ENCODE measurements at regions not wholly inside any gene's neighbourhood (a gene's known extent, or its start where the extent isn't known, plus 50 kb on each side); places are given as distances from the start of the nearest gene placed in this dataset.

- Histone ChIP-seq H3K27me3 (replicated peaks) (no peaks in the 10 kb centered on the region), H3K27ac (no peak overlapping the region), H3K4me3 (ENCODE audit: low read depth, low read length) (no peak overlapping the region), H3K36me3 (replicated peaks) (no peaks in the 10 kb centered on the region)
- TF ChIP-seq, protein P1, sequence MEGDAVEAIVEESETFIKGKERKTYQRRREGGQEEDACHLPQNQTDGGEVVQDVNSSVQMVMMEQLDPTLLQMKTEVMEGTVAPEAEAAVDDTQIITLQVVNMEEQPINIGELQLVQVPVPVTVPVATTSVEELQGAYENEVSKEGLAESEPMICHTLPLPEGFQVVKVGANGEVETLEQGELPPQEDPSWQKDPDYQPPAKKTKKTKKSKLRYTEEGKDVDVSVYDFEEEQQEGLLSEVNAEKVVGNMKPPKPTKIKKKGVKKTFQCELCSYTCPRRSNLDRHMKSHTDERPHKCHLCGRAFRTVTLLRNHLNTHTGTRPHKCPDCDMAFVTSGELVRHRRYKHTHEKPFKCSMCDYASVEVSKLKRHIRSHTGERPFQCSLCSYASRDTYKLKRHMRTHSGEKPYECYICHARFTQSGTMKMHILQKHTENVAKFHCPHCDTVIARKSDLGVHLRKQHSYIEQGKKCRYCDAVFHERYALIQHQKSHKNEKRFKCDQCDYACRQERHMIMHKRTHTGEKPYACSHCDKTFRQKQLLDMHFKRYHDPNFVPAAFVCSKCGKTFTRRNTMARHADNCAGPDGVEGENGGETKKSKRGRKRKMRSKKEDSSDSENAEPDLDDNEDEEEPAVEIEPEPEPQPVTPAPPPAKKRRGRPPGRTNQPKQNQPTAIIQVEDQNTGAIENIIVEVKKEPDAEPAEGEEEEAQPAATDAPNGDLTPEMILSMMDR (IDR thresholded peaks at IDR 0.05; ENCODE audit: low read depth, low read length, missing control alignments) = no peak
- in situ Hi-C loops (cut with HindIII; ENCODE audit: low pct_ligation_motif_present, low sequenced_read_pairs) = no loop called here
- DNase-seq = no peak
These were observed 64.0 kb upstream of the SNX9 start for GRCh38 chr6:157759028-157759427.

- TF ChIP-seq, protein P1 (IDR thresholded peaks at IDR 0.05; ENCODE audit: low read depth, low read length, missing control alignments) = no peak
- Histone ChIP-seq H3K27me3 (replicated peaks) (no peaks in the 10 kb centered on the region), H3K36me3 (replicated peaks) (no peaks in the 10 kb centered on the region), H3K4me3 (ENCODE audit: low read depth, low read length) (no peak overlapping the region), H3K27ac (peak overlapping the region; percentile 93)
- DNase-seq = no peak
- in situ Hi-C loops (cut with HindIII; ENCODE audit: low pct_ligation_motif_present, low sequenced_read_pairs) = no loop called here
These were observed 62.9 kb upstream of the SNX9 start for GRCh38 chr6:157760137-157760536.

DNA sequence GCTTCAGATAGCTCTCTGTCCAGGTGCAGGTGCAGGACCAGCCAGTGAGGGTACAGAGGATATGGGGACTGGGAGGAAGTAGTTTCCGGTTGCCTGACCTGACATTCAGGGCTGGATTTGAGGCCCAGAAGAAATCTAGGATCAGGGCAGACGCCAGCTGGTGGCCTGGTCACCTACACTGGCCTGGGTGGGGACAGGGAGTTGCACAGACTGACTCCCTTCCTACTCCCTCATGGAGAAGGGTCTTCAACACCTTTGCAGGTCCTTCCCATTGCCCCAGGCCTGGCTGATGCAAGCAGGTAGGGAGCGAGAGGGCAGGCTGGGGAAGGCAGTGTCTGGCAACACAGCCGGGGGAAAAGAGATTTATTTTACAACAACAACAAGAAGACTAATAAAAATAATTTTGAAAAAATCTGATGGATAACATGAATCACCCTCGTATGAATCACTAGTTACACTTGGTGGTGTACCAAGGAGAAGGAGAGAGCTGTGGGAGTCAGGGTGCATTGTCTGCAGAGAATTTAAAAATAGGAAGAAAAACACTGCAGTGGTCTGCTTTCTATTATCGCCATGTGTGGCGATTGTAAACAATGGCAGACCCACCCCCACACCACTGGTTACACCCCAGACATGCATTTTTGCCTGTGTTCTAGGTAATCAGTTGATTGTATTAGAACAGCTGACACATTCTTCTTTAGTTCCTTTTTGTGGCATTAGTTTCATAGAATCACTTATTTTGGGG, 62.3 kb upstream of the SNX9 start:
- DNase-seq = peak; percentile 80
- Histone ChIP-seq H3K4me3 (ENCODE audit: low read depth, low read length) (peak overlapping the region; percentile 16), H3K27ac (peak overlapping the region; percentile 93), H3K36me3 (replicated peaks) (no peaks in the 10 kb centered on the region), H3K27me3 (replicated peaks) (no peaks in the 10 kb centered on the region)
- in situ Hi-C loops (cut with HindIII; ENCODE audit: low pct_ligation_motif_present, low sequenced_read_pairs) = no loop called here
- TF ChIP-seq, protein P1 (IDR thresholded peaks at IDR 0.05; ENCODE audit: low read depth, low read length, missing control alignments) = no peak

DNA sequence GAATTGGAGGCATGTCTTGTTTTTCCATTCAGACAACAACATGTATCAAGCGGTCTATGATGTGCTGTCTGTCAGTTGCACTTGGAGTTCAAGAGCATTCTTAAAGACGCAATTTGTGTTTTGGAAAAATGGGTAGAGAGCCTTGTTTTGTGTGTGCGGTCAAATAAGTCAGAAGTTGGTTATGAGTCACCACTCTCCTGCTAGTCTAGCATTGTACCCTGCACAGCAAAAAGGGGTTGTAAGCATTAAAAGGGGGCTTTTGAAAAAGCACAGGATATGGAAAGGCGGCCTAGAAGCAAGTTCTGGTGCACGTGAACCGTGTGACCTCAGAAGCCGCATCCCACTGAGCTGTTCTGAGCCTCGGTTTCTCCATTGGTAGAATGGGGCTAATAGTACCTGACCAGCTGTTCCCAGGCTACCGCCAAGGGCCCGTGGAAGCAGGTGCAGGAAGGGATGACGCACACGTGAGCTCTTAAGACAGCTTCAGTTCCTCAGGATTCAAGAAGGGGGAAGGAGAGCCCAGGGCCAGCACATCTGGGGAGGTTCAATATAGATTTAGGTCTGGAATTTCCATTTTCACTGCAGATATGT, 61.6 kb upstream of the SNX9 start:
- Histone ChIP-seq H3K36me3 (replicated peaks) (no peaks in the 10 kb centered on the region), H3K27ac (peak overlapping the region; percentile 93), H3K27me3 (replicated peaks) (no peaks in the 10 kb centered on the region), H3K4me3 (ENCODE audit: low read depth, low read length) (peak overlapping the region; percentile 16)
- in situ Hi-C loops (cut with HindIII; ENCODE audit: low pct_ligation_motif_present, low sequenced_read_pairs) = no loop called here
- DNase-seq = peak; percentile 68
- TF ChIP-seq, protein P1 (IDR thresholded peaks at IDR 0.05; ENCODE audit: low read depth, low read length, missing control alignments) = no peak

DNA sequence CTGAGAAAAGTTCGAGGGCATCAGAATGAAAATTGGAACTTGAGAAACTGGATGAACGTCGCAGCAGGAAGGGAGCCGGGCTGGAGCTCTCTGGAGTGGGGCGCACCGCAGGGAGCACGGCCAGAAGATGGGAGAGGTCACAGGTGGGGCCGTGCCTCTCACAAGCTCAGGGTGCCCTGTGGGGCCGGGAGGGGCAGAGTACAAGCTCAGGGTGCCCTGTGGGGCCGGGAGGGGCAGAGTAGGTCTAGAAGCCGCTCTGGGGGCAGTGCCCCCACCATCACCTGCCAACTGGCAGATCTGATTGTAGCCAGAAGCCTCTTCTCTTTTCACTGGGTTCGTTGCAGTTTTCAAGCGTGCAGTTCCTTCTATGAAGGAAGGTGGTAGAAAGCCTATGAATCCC, 61.1 kb upstream of the SNX9 start:
- no peak overlapping the region for H3K27ac ChIP-seq
- in situ Hi-C loops (cut with HindIII; ENCODE audit: low pct_ligation_motif_present, low sequenced_read_pairs) = no loop called here
- no peaks in the 10 kb centered on the region for H3K36me3 ChIP-seq (replicated peaks)
- DNase-seq = no peak
- H3K27me3 ChIP-seq (replicated peaks) = no peaks in the 10 kb centered on the region
- TF ChIP-seq, protein P1 (IDR thresholded peaks at IDR 0.05; ENCODE audit: low read depth, low read length, missing control alignments) = no peak
- no peak overlapping the region for H3K4me3 ChIP-seq (ENCODE audit: low read depth, low read length)
